ENCODE measurements at regions not wholly inside any gene's neighbourhood (a gene's known extent, or its start where the extent isn't known, plus 50 kb on each side); places are given as distances from the start of the nearest gene placed in this dataset.

GRCh38 chr6:14968056-14968637, 277.7 kb upstream of the JARID2 start:
- Histone ChIP-seq H3K27me3 (no peaks in the 10 kb centered on the region), H3K9me3 (no peaks in the 10 kb centered on the region), H3K36me3 (no peaks in the 10 kb centered on the region), H3K4me1 (no peaks in the 10 kb centered on the region), H3K27ac (no peak overlapping the region), H3K4me3 (no peak overlapping the region)
- intact Hi-C loops (cut with DNase I; ENCODE audit: low total_unique reads), result no loop called here
- DNase-seq (no peak), ATAC-seq (no peak)
- no peak for TF ChIP-seq CTCF (IDR thresholded peaks at IDR 0.05 in 4 of 5, conservative IDR thresholded peaks at IDR 0.05 in 1 of 5)
- no peak for TF ChIP-seq POLR2A (IDR thresholded peaks at IDR 0.05)
- in situ Hi-C loops (cut with MboI; ENCODE audit: low sequenced_read_pairs in 4 of 4), result no loop called here

GRCh38 chr6:14969126-14969525, 276.7 kb upstream of the JARID2 start:
- Histone ChIP-seq H3K9me3 (no peaks in the 10 kb centered on the region), H3K4me1 (no peaks in the 10 kb centered on the region), H3K27me3 (no peaks in the 10 kb centered on the region), H3K27ac (no peak overlapping the region), H3K36me3 (no peaks in the 10 kb centered on the region), H3K4me3 (no peak overlapping the region)
- intact Hi-C loops (cut with DNase I; ENCODE audit: low total_unique reads), result no loop called here
- in situ Hi-C loops (cut with MboI; ENCODE audit: low sequenced_read_pairs in 4 of 4), result no loop called here
- TF ChIP-seq CTCF (IDR thresholded peaks at IDR 0.05 in 4 of 5, conservative IDR thresholded peaks at IDR 0.05 in 1 of 5), result no peak
- TF ChIP-seq POLR2A (IDR thresholded peaks at IDR 0.05), result no peak
- DNase-seq (no peak), ATAC-seq (no peak)

- ATAC-seq (no peak), DNase-seq (no peak)
- Histone ChIP-seq H3K27ac (no peak overlapping the region), H3K9me3 (no peaks in the 10 kb centered on the region), H3K36me3 (no peaks in the 10 kb centered on the region), H3K4me1 (no peaks in the 10 kb centered on the region), H3K4me3 (no peak overlapping the region), H3K27me3 (no peaks in the 10 kb centered on the region)
- no peak for TF ChIP-seq POLR2A (IDR thresholded peaks at IDR 0.05)
- TF ChIP-seq CTCF (IDR thresholded peaks at IDR 0.05 in 4 of 5, conservative IDR thresholded peaks at IDR 0.05 in 1 of 5), result no peak
- in situ Hi-C loops (cut with MboI; ENCODE audit: low sequenced_read_pairs in 4 of 4), result no loop called here
- intact Hi-C loops (cut with DNase I; ENCODE audit: low total_unique reads), result no loop called here
Observed at GRCh38 chr6:14972379-14973067, 273.3 kb upstream of the JARID2 start.

GRCh38 chr6:14974372-14974771, 271.5 kb upstream of the JARID2 start:
- H3K36me3 ChIP-seq, result no peaks in the 10 kb centered on the region
- no peaks in the 10 kb centered on the region for H3K9me3 ChIP-seq
- H3K4me1 ChIP-seq, result no peaks in the 10 kb centered on the region
- ATAC-seq (no peak), DNase-seq (no peak)
- H3K4me3 ChIP-seq, result no peak overlapping the region
- intact Hi-C loops (cut with DNase I; ENCODE audit: low total_unique reads) (no loop called here), in situ Hi-C loops (cut with MboI; ENCODE audit: low sequenced_read_pairs in 4 of 4) (no loop called here)
- H3K27ac ChIP-seq, result no peak overlapping the region
- TF ChIP-seq CTCF (IDR thresholded peaks at IDR 0.05 in 4 of 5, conservative IDR thresholded peaks at IDR 0.05 in 1 of 5), result no peak
- TF ChIP-seq POLR2A (IDR thresholded peaks at IDR 0.05), result no peak
- no peaks in the 10 kb centered on the region for H3K27me3 ChIP-seq
